ENCODE measurements at regions not wholly inside any gene's neighbourhood (a gene's known extent, or its start where the extent isn't known, plus 50 kb on each side); places are given as distances from the start of the nearest gene placed in this dataset.
A peak's percentile ranks its signal among the peaks of the same experiment; 100 is the strongest.

- TF ChIP-seq ZNF462 (CRISPR knock-in tag; IDR thresholded peaks at IDR 0.05), result no peak
- no peak for TF ChIP-seq STAT1 (IDR thresholded peaks at IDR 0.05; ENCODE audit: unreplicated experiment)
Observed at GRCh38 chr13:104532132-104532531, 1465.9 kb upstream of the SLC10A2 start (continued).

GRCh38 chr13:104530741-104531140 is 1464.5 kb upstream of the SLC10A2 start:
- Mint-ChIP-seq H3K36me3 (ENCODE audit: low read depth) (peaks cover 4% of the 10 kb centered on the region; the same call in 1 of the 3 replicates), H3K4me1 (peaks cover 33% of the 10 kb centered on the region), H3K27me3 (ENCODE audit: insufficient read depth, low read depth, poor library complexity) (no peaks in the 10 kb centered on the region), H3K27ac (peak overlapping the region; percentile 94), H3K9me3 (peaks cover 5% of the 10 kb centered on the region; the same call in 2 of the 3 replicates), H3K4me3 (no peak overlapping the region)
- no peaks in the 10 kb centered on the region for H3F3A ChIP-seq (replicated peaks; ENCODE audit: low read depth)
- ATAC-seq (no peak), DNase-seq (ENCODE audit: low spot score) (no peak)
- no peaks in the 10 kb centered on the region for H3K27me3 ChIP-seq (ENCODE audit: insufficient read depth)
- 0 out of 2 replicates have a peak overlapping the region, but pooled peaks have one; percentile 3 for H3K4me3 ChIP-seq
- no peaks in the 10 kb centered on the region for H4K20me1 ChIP-seq (replicated peaks; ENCODE audit: insufficient read depth)
- H3K36me3 ChIP-seq (ENCODE audit: insufficient read depth), result no peaks in the 10 kb centered on the region
- peak overlapping the region; percentile 10; the same call in 1 of the 2 replicates for H3K27ac ChIP-seq (ENCODE audit: low read depth)
- no peak for TF ChIP-seq ZNF114 (CRISPR knock-in tag; IDR thresholded peaks at IDR 0.05)
- TF ChIP-seq NANOG (IDR thresholded peaks at IDR 0.05; ENCODE audit: borderline replicate concordance), result no peak; the same call in 1 of the 2 replicates
- no peak for TF ChIP-seq ZNF462 (CRISPR knock-in tag; IDR thresholded peaks at IDR 0.05)
- no peak for TF ChIP-seq ETS1 (IDR thresholded peaks at IDR 0.05)
- peak overlapping the region; percentile 36 for H3K4me2 ChIP-seq
- no peak overlapping the region for H2AFZ ChIP-seq
- H3K9me2 ChIP-seq (ENCODE audit: insufficient read depth), result no peaks in the 10 kb centered on the region
- H3K4me1 ChIP-seq (ENCODE audit: insufficient read depth), result peaks cover 33% of the 10 kb centered on the region
- H3K79me2 ChIP-seq (replicated peaks; ENCODE audit: insufficient read depth), result no peaks in the 10 kb centered on the region

Data from GM23338 (cell line).